SJCRH30 (cell line): ENCODE measurements at regions not wholly inside any gene's neighbourhood (a gene's known extent, or its start where the extent isn't known, plus 50 kb on each side); places are given as distances from the start of the nearest gene placed in this dataset.

Source experiments
- DNase-seq, 2 experiments: peaks; one replicate each; pipeline ENCODE4 v3.0.0-alpha.2; 2015 to 2020
- H3K27ac ChIP-seq: fragments of 250-450 bp; sonication (Bioruptor Pico); 2 replicates; pipeline ENCODE4 v1.5.1; 2020; ENCODE audit warnings: mild to moderate bottlenecking, moderate library complexity
- H3K27me3 ChIP-seq: fragments of 250-450 bp; sonication (Bioruptor Pico); 2 replicates; pipeline ENCODE4 v1.5.1; 2020; ENCODE audit warnings: mild to moderate bottlenecking, moderate library complexity
- H3K36me3 ChIP-seq: fragments of 250-450 bp; sonication (Bioruptor Pico); 2 replicates; pipeline ENCODE4 v1.5.1; 2020; ENCODE audit warnings: mild to moderate bottlenecking, moderate library complexity
- H3K4me1 ChIP-seq: fragments of 250-450 bp; sonication (Bioruptor Pico); 2 replicates; pipeline ENCODE4 v1.5.1; 2020; ENCODE audit warnings: mild to moderate bottlenecking, moderate library complexity
- H3K4me3 ChIP-seq: fragments of 250-450 bp; sonication (Bioruptor Pico); 2 replicates; pipeline ENCODE4 v1.5.1; 2020; ENCODE audit warnings: mild to moderate bottlenecking, moderate library complexity
- H3K9me3 ChIP-seq: fragments of 250-450 bp; sonication (Bioruptor Pico); replicated peaks from 2 replicates; pipeline ENCODE4 v1.5.1; 2020; ENCODE audit warnings: mild to moderate bottlenecking, moderate library complexity

GRCh38 chr13:76387566-76387965 lies 498.6 kb downstream of the KCTD12 start:
- Histone ChIP-seq H3K27me3 (no peaks in the 10 kb centered on the region), H3K27ac (no peak overlapping the region), H3K36me3 (no peaks in the 10 kb centered on the region), H3K4me3 (no peak overlapping the region), H3K9me3 (no peaks in the 10 kb centered on the region), H3K4me1 (peaks cover 15% of the 10 kb centered on the region)
- DNase-seq = no peak

DNA sequence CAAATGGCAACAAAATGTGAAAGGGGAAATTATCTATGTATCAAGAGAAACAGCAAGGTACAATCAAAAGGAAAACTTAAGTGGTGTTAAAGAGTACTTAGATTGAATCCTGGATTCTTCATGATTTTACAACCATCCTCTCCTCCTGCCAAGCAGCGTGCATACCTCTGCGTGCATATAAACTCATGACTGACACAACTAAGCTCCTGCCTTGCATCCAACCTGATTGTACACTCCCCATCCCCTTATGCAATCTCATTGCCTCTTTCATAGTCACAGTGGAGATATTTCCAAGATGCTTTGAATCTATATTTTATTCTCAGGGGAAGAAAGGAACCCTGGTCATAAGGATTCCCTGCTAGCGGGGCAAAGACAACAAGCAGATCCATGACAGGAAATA lies 499.9 kb downstream of the KCTD12 start:
- no peak for DNase-seq
- Histone ChIP-seq H3K27me3 (no peaks in the 10 kb centered on the region), H3K4me3 (no peak overlapping the region), H3K27ac (no peak overlapping the region), H3K36me3 (no peaks in the 10 kb centered on the region), H3K9me3 (no peaks in the 10 kb centered on the region), H3K4me1 (peaks cover 15% of the 10 kb centered on the region)

DNA sequence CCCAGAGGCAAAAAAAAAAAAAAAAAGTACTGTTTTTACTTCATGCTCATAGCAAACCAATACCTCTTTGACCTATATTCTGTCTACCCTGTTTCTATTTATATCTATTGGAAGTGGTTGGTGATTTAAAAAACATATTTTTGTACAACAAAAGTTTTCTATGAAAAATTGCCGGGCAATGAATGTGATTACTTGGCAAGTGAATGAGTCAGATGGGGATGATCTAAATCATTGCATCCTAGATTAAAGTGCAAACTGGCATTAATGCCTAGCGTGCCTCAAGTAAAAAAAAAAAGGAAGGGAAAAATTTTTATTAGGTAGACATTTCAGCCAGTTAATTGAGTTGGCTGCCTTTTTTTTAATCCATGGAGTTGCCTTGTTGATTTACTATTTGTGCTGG lies 500.6 kb downstream of the KCTD12 start:
- no peaks in the 10 kb centered on the region for H3K27me3 ChIP-seq
- no peak for DNase-seq
- H3K27ac ChIP-seq = no peak overlapping the region
- no peaks in the 10 kb centered on the region for H3K9me3 ChIP-seq
- H3K36me3 ChIP-seq = no peaks in the 10 kb centered on the region
- H3K4me1 ChIP-seq = peaks cover 20% of the 10 kb centered on the region
- H3K4me3 ChIP-seq = no peak overlapping the region

DNA sequence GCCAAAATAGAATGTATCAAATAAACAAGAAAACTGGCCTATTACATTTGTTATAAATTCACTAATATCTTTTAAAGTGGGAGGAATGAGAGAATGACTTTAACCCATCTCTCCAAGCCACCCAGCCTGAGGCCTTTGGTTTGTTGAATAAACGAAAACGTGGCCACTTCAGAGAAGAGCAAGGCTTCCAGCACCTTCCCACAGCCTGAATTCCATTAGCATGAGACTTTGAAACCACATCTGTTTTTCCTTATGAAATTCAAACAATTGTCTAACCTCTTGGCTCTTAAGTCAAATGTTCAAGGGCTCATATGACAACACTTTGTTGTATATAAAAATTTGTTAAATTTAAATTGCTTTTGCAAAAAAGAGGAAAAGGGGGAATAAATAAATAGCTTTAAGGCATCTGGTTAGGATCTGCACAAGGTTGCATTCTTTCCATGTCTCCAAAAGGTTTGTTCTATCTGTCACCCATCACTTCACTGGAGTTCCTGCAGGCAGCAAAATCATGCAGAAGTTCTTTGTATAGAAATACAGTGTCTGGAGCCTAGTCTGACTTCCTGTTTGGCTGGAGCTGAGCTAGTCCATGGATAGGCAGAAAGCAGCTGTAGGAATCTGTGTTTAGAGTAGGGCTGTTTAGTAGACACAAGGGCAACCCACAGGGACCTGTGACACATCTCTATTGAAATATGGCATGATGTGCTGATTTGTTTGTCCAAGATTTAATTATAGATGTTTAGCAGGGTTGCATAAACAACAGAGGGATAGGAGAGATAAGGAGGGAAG lies 502.3 kb downstream of the KCTD12 start:
- no peaks in the 10 kb centered on the region for H3K36me3 ChIP-seq
- H3K9me3 ChIP-seq = no peaks in the 10 kb centered on the region
- H3K4me1 ChIP-seq = peaks cover 27% of the 10 kb centered on the region
- peak; percentile 44 to 63 for DNase-seq
- no peaks in the 10 kb centered on the region for H3K27me3 ChIP-seq
- no peak overlapping the region for H3K4me3 ChIP-seq
- peak overlapping the region; percentile 48 for H3K27ac ChIP-seq

DNA sequence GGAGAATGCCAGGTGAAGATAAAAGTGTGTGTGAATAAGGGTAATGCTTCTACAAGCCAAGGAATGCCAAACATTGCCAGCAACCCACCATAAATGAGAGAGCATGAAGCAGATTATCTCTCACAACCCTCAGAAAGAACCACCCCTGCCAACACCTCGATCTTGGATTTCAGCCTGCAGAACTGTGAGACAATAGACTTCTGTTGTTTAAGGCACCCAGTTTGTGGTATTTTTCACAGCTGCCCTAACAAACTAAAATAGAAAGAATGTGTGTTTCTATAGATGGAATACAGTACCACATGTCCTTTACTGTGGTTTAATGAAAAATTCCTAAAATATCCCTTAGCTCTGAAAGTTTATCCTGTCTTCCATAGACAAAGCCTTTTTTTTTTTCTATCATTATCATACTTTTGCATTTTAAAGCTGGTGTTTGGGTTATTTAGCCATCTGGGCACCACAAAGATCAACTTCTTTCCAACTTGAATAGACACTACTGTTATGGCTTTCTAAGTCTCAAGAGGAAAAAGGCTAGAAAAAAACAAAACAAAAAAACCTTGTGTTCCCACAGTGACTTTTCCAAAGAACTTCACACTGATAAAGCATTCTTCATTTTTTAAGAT lies 505.6 kb downstream of the KCTD12 start:
- DNase-seq = peak; percentile 71 to 81
- Histone ChIP-seq H3K27me3 (no peaks in the 10 kb centered on the region), H3K36me3 (no peaks in the 10 kb centered on the region), H3K9me3 (no peaks in the 10 kb centered on the region), H3K27ac (peak overlapping the region; percentile 28), H3K4me1 (peaks cover 27% of the 10 kb centered on the region), H3K4me3 (no peak overlapping the region)

DNA sequence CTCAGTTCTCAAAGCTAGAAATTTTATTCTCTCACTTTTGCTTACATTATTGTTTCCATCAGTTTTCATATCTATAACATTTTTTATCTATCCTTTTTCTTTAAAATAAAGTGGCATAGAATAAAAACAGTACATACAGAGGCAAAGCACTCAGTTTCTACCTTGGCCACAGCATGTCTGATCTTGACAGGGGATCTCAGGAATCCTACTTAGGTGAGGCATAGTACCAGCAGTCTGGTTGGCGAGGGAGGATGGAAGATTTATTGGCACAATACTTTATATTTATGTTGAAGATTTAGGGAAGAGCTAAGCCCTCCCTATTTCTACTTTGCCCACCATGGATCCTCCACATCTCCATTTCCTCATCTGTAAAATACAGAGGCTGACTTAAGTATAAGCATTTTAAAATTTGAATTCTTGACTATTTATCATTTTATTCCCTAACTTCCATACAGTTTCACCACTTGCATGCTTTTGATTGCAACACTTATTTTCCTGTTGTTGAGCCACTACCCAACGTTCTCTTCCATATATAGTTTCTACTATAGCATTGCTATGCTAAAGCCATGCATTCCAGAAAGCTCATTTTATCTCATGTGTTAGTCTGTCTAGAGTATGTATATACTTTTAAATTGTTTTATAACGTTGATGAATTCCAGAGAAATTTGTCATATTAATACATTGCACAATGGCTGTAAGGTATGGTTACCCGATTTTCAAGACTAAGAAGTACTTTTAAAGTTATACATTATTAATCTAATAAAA lies 506.7 kb downstream of the KCTD12 start:
- Histone ChIP-seq H3K4me3 (no peak overlapping the region), H3K27me3 (no peaks in the 10 kb centered on the region), H3K36me3 (no peaks in the 10 kb centered on the region), H3K4me1 (peaks cover 27% of the 10 kb centered on the region), H3K9me3 (no peaks in the 10 kb centered on the region), H3K27ac (peak overlapping the region; percentile 16)
- DNase-seq = no peak

- H3K27me3 ChIP-seq = no peaks in the 10 kb centered on the region
- DNase-seq = no peak
- no peak overlapping the region for H3K4me3 ChIP-seq
- H3K27ac ChIP-seq = no peak overlapping the region
- no peaks in the 10 kb centered on the region for H3K36me3 ChIP-seq
- peaks cover 19% of the 10 kb centered on the region for H3K4me1 ChIP-seq
- H3K9me3 ChIP-seq = no peaks in the 10 kb centered on the region
Observed at GRCh38 chr13:76378767-76379166, 507.4 kb downstream of the KCTD12 start.

DNA sequence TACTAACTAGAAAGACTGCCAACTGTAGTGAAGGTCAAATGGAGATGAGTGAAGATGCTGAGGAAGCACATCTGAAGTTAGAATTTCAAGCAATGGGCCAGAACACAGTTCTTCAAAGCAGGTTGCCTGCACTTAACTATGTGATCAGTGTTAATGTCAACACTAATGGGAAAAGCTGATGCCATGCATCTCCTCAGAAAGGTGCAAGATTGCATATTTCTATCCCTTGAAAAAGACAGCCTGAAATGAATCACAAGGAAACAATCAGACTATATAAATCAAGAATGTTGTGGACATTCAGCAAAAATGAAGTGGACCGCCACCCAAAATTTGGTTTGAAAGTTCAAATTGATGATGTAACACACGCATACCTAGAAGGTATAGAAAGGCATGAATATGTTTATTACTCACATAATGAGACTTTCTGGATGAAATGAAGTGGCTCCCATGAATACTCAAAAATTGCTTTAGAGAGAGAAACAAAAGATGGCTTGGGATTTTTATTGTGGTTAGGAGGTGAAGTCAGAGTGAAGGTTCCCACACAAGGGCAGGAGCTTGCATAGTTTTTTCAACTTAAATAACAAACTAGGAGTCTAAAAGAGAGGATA lies 522.4 kb downstream of the KCTD12 start:
- H3K4me1 ChIP-seq = no peaks in the 10 kb centered on the region
- H3K36me3 ChIP-seq = no peaks in the 10 kb centered on the region
- H3K27me3 ChIP-seq = no peaks in the 10 kb centered on the region
- H3K27ac ChIP-seq = no peak overlapping the region
- DNase-seq = no peak
- no peaks in the 10 kb centered on the region for H3K9me3 ChIP-seq
- H3K4me3 ChIP-seq = no peak overlapping the region

DNA sequence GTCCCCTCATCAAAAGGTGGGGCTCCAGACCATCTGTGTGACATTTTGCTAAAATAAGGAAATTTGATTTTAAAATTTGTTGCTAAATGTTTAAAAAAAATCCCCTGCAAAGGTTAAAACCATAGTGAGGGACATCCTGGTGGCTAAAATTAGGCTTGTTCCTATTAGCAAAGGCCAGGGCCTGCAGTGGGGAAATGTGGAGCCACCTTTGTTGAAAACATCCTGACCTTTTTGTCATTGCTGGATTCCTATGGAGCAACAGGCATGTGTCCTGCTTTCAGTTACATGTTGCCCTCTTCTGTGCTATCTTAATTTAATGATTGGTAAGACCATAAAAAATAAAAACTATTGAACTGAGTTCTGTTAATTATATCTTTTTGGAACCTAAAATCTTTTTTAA lies 524.3 kb downstream of the KCTD12 start:
- Histone ChIP-seq H3K9me3 (no peaks in the 10 kb centered on the region; the same call in 1 of the 2 replicates), H3K36me3 (no peaks in the 10 kb centered on the region), H3K4me1 (no peaks in the 10 kb centered on the region), H3K4me3 (no peak overlapping the region), H3K27ac (no peak overlapping the region), H3K27me3 (no peaks in the 10 kb centered on the region)
- DNase-seq = no peak

DNA sequence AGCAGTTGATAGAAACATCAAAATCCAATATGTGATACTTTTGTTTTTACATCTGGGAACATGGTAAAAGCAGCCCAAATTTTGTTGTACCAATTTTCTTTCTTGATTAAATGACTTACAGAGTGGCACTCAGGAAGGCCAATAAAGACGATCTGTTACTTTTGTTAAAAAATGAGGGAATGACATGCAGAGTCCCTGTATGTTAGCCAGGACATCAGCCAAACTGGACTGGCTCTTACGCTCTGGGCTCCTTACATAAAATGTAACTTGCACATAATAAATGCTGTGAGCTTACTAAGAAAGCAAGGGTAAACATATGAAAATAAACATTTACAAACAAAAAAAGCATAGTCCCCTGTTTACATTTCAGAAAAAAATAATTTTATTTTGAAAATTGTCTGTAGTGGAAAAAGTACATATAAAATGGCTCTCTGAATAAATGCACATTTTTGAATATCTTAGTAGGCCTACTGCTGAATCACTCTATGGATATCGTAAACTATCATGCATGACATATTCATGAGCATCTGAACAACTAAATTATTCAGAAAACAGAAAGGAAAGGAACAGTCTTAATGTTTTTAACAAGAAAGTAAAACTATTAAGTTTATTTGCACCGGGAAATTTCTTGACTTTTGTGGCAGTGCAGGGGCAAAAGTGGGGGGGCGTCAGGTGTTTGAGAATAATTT lies 534.5 kb downstream of the KCTD12 start:
- Histone ChIP-seq H3K4me1 (no peaks in the 10 kb centered on the region), H3K27ac (no peak overlapping the region)
- no peak for DNase-seq

DNA sequence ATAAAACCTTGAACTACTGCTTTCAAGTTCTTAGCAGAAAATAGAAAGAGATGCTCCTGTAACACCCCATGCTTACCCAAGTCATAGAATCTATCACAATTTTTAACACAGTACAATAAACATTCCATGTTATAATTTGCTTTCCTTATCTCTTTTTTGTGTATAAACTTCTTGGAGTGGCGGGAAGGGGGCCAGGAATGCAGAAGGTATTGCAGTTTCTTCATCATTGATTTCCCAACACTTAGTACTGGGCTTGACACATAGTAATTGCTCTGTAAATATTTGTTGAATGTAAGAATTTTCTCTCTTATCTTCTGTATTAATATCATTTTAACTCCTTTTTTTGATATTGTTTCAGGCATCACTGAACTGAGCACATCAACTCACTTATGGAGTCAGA lies 535.8 kb downstream of the KCTD12 start:
- Histone ChIP-seq H3K27me3 (no peaks in the 10 kb centered on the region), H3K4me3 (no peak overlapping the region), H3K27ac (no peak overlapping the region), H3K4me1 (no peaks in the 10 kb centered on the region), H3K9me3 (no peaks in the 10 kb centered on the region), H3K36me3 (no peaks in the 10 kb centered on the region)
- DNase-seq = no peak

More for the DNA sequence above, 534.5 kb downstream of the KCTD12 start:
- H3K9me3 ChIP-seq = no peaks in the 10 kb centered on the region
- H3K27me3 ChIP-seq = no peaks in the 10 kb centered on the region
- no peak overlapping the region for H3K4me3 ChIP-seq
- H3K36me3 ChIP-seq = no peaks in the 10 kb centered on the region

DNA sequence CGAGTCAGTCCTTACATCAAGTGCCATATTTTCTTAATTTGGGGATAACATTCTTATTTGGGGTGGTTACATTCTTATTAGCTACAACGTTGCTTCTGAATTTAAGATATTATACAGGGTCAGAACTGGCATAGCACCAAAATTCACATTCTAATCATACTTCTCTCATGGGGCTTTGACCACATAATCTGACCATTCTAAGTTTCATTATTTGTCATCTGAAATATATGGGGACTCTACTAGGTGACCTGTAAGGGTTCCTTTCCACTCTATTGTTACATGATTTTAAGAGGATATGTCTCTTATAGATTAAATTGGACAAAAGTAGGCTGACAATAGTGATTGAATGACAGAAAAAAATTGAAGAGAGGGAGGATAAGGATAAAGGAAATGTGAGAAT lies 536.5 kb downstream of the KCTD12 start:
- DNase-seq = no peak
- Histone ChIP-seq H3K36me3 (no peaks in the 10 kb centered on the region), H3K4me3 (no peak overlapping the region), H3K27ac (no peak overlapping the region), H3K9me3 (no peaks in the 10 kb centered on the region), H3K4me1 (no peaks in the 10 kb centered on the region), H3K27me3 (no peaks in the 10 kb centered on the region)

DNA sequence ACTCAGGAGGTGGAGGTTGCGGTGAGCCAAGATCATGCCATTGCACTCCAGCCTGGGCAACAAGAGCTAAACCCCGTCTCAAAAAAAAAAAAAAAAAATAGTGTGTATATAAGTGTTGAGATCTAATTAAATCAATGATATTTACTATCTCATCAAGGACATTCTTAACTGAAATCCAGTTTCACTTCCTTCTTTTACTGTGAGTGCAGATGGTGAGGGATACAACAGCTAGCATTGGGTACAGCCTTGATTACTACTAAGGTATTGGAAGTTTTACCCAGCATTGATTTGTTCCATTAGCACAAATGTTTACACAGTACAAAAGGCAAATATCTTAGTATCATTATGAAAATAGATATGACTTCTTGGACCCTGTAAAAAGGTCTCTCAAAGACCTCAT lies 546.6 kb downstream of the KCTD12 start:
- no peaks in the 10 kb centered on the region for H3K9me3 ChIP-seq

DNA sequence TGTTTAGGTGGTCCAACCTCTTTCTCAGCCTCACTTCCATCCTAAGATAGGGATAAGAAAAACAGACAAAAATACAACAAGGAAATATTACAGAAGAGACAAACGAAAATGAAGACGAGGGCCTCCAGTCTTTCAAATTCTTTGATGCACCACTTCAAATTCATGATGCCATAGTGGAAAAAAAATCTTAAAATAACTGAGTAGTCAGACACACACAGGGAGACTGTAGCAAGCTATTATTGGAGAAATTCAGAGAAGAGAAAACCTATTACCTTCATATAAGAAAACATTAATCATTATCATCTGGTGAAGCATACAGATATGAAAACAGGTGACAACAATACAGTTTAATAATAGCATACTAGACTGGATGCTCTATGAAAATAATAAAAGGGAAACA lies 548.2 kb downstream of the KCTD12 start:
- no peak for DNase-seq
- H3K27ac ChIP-seq = no peak overlapping the region

More for the DNA sequence above, 546.6 kb downstream of the KCTD12 start:
- no peak for DNase-seq
- H3K27me3 ChIP-seq = no peaks in the 10 kb centered on the region
- no peak overlapping the region for H3K4me3 ChIP-seq
- H3K36me3 ChIP-seq = no peaks in the 10 kb centered on the region
- H3K27ac ChIP-seq = no peak overlapping the region
- no peaks in the 10 kb centered on the region for H3K4me1 ChIP-seq

More for the DNA sequence above, 548.2 kb downstream of the KCTD12 start:
- Histone ChIP-seq H3K9me3 (no peaks in the 10 kb centered on the region), H3K4me3 (no peak overlapping the region), H3K36me3 (no peaks in the 10 kb centered on the region), H3K27me3 (no peaks in the 10 kb centered on the region), H3K4me1 (no peaks in the 10 kb centered on the region)
